Jurkat, Clone E6-1 (cell line): ENCODE measurements at regions not wholly inside any gene's neighbourhood (a gene's known extent, or its start where the extent isn't known, plus 50 kb on each side); places are given as distances from the start of the nearest gene placed in this dataset.
"Not testable (repeated sequence)": the region's sequence is repeated elsewhere in the genome, so short reads cannot be mapped to it uniquely, and the experiment has no call there.

Source experiments
- DNase-seq: peaks from one replicate; pipeline ENCODE4 v3.0.0-alpha.2; 2011; ENCODE audit warnings: low read depth, low spot score
- H3K4me3 ChIP-seq: 2 replicates; pipeline ENCODE4 v1.5.1; 2011; ENCODE audit warnings: mild to moderate bottlenecking, low read length, control low read depth, moderate library complexity

- no peak overlapping the region for H3K4me3 ChIP-seq
- DNase-seq: no peak
These were observed 525.5 kb upstream of the ZFP42 start for GRCh38 chr4:187470061-187470460.

- DNase-seq: peak; percentile 3
- no peak overlapping the region for H3K4me3 ChIP-seq
These were observed 521.3 kb upstream of the ZFP42 start for GRCh38 chr4:187474238-187474637.

GRCh38 chr4:187475901-187476300 lies 519.7 kb upstream of the ZFP42 start:
- DNase-seq: no peak
- H3K4me3 ChIP-seq: no peak overlapping the region

- no peak overlapping the region for H3K4me3 ChIP-seq
- no peak for DNase-seq
These were observed 518.3 kb upstream of the ZFP42 start for GRCh38 chr4:187477224-187477623.

- DNase-seq: no peak
- no peak overlapping the region for H3K4me3 ChIP-seq
These were observed 517.1 kb upstream of the ZFP42 start for GRCh38 chr4:187478292-187479140.

GRCh38 chr4:187479511-187479910 lies 516.1 kb upstream of the ZFP42 start:
- no peak overlapping the region for H3K4me3 ChIP-seq
- no peak for DNase-seq

- no peak overlapping the region for H3K4me3 ChIP-seq
- no peak for DNase-seq
These were observed 515.1 kb upstream of the ZFP42 start for GRCh38 chr4:187480146-187481145.

GRCh38 chr4:187484186-187484585 lies 511.4 kb upstream of the ZFP42 start:
- H3K4me3 ChIP-seq: no peak overlapping the region
- no peak for DNase-seq

GRCh38 chr4:187485676-187486075 lies 509.9 kb upstream of the ZFP42 start:
- no peak overlapping the region for H3K4me3 ChIP-seq
- DNase-seq: no peak

GRCh38 chr4:187491286-187491685 lies 504.3 kb upstream of the ZFP42 start:
- H3K4me3 ChIP-seq: no peak overlapping the region
- DNase-seq: no peak

GRCh38 chr4:187491959-187492358 lies 503.6 kb upstream of the ZFP42 start:
- no peak overlapping the region for H3K4me3 ChIP-seq
- no peak for DNase-seq

GRCh38 chr4:187493661-187494060 lies 501.9 kb upstream of the ZFP42 start:
- no peak for DNase-seq
- H3K4me3 ChIP-seq: no peak overlapping the region

GRCh38 chr4:187499956-187500355 lies 495.6 kb upstream of the ZFP42 start:
- no peak for DNase-seq
- no peak overlapping the region for H3K4me3 ChIP-seq

- DNase-seq: no peak
- H3K4me3 ChIP-seq: no peak overlapping the region
These were observed 494.8 kb upstream of the ZFP42 start for GRCh38 chr4:187500796-187501195.

GRCh38 chr4:187501731-187502130 lies 493.8 kb upstream of the ZFP42 start:
- no peak for DNase-seq
- H3K4me3 ChIP-seq: no peak overlapping the region

GRCh38 chr4:187504974-187505797 lies 490.4 kb upstream of the ZFP42 start:
- H3K4me3 ChIP-seq: no peak overlapping the region
- DNase-seq: no peak

- DNase-seq, H3K4me3 ChIP-seq: not testable (repeated sequence)
These were observed 489.8 kb upstream of the ZFP42 start for GRCh38 chr4:187505798-187506141.

GRCh38 chr4:187516224-187516623 lies 479.3 kb upstream of the ZFP42 start:
- DNase-seq: no peak
- no peak overlapping the region for H3K4me3 ChIP-seq

GRCh38 chr4:187541666-187542065 lies 453.9 kb upstream of the ZFP42 start:
- DNase-seq: no peak

More at GRCh38 chr4:187541666-187542065, 453.9 kb upstream of the ZFP42 start:
- H3K4me3 ChIP-seq: no peak overlapping the region
